HG03280 (cell line): ENCODE measurements at regions not wholly inside any gene's neighbourhood (a gene's known extent, or its start where the extent isn't known, plus 50 kb on each side); places are given as distances from the start of the nearest gene placed in this dataset.

Experiments
- ATAC-seq: cut with Tn5 transposase; IDR thresholded peaks from one replicate; pipeline ENCODE4 v1.9.1; 2021; ENCODE audit warnings: mild to moderate bottlenecking, moderate library complexity; ENCODE audit not compliant: unreplicated experiment

- no peak for ATAC-seq
These were observed 115.8 kb downstream of the BCOR start for GRCh38 chrX:39981946-39982345.

GRCh38 chrX:39982948-39983347 lies 114.8 kb downstream of the BCOR start:
- ATAC-seq, result no peak

GRCh38 chrX:39983715-39984114 lies 114.0 kb downstream of the BCOR start:
- no peak for ATAC-seq

DNA sequence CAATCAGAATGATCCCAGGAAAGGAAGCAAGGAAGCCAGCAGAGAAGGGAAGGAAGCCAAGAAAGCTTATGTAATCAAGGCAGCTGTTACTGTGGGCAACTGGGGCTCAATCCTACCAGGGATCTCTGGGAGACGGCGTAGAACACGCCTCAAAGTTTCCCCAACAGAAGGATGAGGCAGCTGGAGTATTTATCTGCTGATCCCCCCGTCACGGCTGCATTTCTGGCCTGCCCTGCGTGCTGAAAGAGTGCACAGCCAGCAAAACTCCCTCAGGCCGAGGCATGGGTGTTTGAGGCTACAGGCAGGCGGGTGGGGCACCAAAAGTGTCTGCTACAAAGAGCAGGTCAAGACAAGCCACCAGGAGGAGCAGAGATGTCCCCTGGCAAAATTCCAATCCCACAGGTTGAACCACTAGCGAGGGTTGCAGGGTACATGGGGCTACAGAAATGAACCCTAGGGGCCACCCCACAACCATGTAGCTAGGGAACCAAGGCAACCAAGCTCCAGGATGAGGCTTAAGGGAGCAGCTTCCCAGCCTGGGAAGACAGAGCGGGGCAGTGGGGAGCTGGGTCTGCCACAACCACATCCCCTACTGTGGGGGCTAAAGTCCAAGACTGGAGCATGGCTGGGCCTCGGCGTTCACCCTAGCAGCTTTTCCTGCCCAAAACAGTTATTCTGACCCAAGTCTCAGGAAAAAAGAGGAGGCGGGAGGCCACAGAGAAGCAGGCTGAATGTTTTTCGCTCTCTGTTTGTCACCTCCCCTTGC lies 113.4 kb downstream of the BCOR start:
- ATAC-seq, result no peak

DNA sequence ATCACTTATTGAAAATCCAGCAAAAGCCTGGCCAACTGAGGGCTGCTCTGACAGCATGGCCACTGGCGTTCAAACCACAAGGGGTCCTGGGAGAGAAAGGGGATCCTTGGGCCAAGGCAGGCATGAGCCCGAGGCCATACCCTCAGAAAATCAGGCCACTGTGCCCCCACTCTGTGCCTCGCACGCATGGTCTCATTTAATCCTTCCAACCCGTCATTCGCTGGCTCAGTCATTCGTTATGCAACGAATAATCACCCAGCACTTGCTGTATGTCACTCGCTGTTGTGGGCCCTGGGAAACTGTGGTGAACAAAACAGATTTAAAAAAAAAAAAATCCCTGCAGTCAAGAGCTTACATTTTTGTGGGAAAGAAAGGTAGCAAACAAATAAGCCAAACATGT lies 112.7 kb downstream of the BCOR start:
- no peak for ATAC-seq

DNA sequence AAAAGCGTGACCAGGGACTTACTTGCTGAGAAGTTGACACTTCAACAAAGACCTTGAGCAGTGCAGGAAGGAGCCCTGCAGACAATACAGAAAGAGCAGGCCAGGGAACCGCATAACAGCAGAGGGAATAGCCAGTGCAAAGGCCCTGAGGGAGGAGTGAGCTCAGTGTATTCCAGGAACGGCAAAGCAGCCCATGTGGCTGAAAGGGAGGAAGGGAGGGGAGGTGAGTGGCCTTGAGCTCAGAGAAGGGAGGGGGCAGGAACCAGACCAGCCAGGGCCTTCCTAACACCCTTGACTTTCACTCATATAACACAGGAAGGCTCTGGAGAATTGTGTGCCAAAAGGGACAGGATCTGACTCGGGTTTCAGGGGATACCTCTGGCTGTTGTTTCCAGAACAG lies 112.2 kb downstream of the BCOR start:
- ATAC-seq, result no peak

- no peak for ATAC-seq
These were observed 109.3 kb downstream of the BCOR start for GRCh38 chrX:39988496-39988895.

- no peak for ATAC-seq
These were observed 107.4 kb downstream of the BCOR start for GRCh38 chrX:39990388-39990787.

GRCh38 chrX:39992300-39992699 lies 105.5 kb downstream of the BCOR start:
- ATAC-seq, result no peak

DNA sequence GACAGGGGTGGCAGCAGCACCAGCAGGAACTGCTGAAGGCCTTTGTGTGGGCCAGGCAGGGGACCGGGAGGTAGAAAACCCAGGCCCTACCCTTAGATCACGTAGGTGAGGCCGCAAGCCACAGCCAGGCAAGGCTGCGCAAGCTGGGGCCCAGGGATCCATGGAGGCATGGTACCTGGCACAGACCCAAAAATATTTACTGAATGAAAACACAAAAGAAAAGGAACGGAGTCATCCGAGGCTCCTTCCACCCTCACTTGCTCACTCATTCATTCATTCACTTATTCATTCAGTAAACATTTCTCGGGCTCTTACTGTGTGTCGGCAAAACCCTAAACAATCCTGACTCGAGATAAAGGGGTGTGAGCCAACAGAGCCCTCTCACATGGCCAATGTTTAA lies 102.3 kb downstream of the BCOR start:
- no peak for ATAC-seq

DNA sequence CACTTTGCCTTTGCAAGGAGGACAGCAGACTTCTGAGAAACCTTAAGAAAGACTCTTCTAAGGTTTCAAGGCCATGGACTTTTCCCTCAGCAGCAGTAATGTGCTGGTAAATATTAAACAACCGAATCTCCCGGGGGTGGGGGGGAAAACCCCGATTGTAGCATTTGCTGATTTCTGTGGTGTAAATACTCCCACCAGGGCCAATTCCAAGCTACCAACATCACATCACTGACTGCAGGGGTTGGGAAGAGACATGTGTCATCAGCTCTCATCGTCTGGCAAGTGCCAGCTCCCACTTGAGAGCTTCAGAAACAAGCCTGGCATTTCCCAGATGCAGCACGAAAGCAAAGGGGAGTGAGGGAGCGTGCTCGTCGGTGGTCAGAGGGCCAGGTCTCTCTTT lies 101.2 kb downstream of the BCOR start:
- no peak for ATAC-seq

GRCh38 chrX:39998636-39999406 lies 98.9 kb downstream of the BCOR start:
- ATAC-seq, result no peak
